ENCODE measurements at regions not wholly inside any gene's neighbourhood (a gene's known extent, or its start where the extent isn't known, plus 50 kb on each side); places are given as distances from the start of the nearest gene placed in this dataset.
"Not testable (repeated sequence)": the region's sequence is repeated elsewhere in the genome, so short reads cannot be mapped to it uniquely, and the experiment has no call there.

- Histone ChIP-seq H3K9me3 (ENCODE audit: control insufficient read depth, low read length) (no peaks in the 10 kb centered on the region), H3K27me3 (replicated peaks; ENCODE audit: control insufficient read depth, insufficient read depth, low read length) (no peaks in the 10 kb centered on the region), H3K9ac (ENCODE audit: low read length) (no peak overlapping the region), H3K4me3 (ENCODE audit: low read length) (no peak overlapping the region), H3K4me1 (ENCODE audit: control insufficient read depth, insufficient read depth, low read length) (peaks cover 12% of the 10 kb centered on the region), H3K36me3 (ENCODE audit: control insufficient read depth, insufficient read depth, low read length, severe bottlenecking) (no peaks in the 10 kb centered on the region)
- DNase-seq (ENCODE audit: low read depth) = peak; percentile 6
Observed at GRCh38 chr7:46071076-46071475, 150.0 kb upstream of the IGFBP3 start.

DNA sequence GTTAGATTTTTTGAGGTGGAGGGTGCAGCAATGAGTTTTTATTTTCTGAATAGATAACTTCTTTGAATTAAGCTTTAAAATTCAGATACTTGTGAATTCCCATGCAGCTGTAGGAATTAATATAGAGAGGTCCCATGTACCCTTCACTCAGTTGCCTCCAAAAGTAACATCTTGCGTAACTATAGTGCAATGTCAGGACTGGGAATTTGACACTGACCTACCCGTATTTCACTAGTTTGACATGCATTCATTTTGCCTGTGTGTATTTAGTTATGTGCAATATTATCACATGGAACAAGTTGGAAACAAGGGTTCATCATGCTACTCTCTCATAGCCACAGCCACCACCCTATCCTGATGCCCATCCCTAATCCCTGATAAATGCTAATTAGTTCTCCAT lies 147.1 kb upstream of the IGFBP3 start:
- Histone ChIP-seq H3K4me3 (ENCODE audit: low read length) (no peak overlapping the region), H3K36me3 (ENCODE audit: control insufficient read depth, insufficient read depth, low read length, severe bottlenecking) (no peaks in the 10 kb centered on the region), H3K9ac (ENCODE audit: low read length) (no peak overlapping the region), H3K27me3 (replicated peaks; ENCODE audit: control insufficient read depth, insufficient read depth, low read length) (no peaks in the 10 kb centered on the region), H3K9me3 (ENCODE audit: control insufficient read depth, low read length) (no peaks in the 10 kb centered on the region), H3K4me1 (ENCODE audit: control insufficient read depth, insufficient read depth, low read length) (peaks cover 11% of the 10 kb centered on the region)
- DNase-seq (ENCODE audit: low read depth) = peak; percentile 34

- Histone ChIP-seq H3K9ac (ENCODE audit: low read length) (peak overlapping the region; percentile 15), H3K36me3 (ENCODE audit: control insufficient read depth, insufficient read depth, low read length, severe bottlenecking) (no peaks in the 10 kb centered on the region), H3K27me3 (replicated peaks; ENCODE audit: control insufficient read depth, insufficient read depth, low read length) (no peaks in the 10 kb centered on the region), H3K4me1 (ENCODE audit: control insufficient read depth, insufficient read depth, low read length) (peaks cover 32% of the 10 kb centered on the region), H3K4me3 (ENCODE audit: low read length) (no peak overlapping the region), H3K9me3 (ENCODE audit: control insufficient read depth, low read length) (no peaks in the 10 kb centered on the region)
- no peak for DNase-seq (ENCODE audit: low read depth)
Observed at GRCh38 chr7:46059308-46060020, 138.4 kb upstream of the IGFBP3 start.

GRCh38 chr7:46058086-46058823 lies 137.2 kb upstream of the IGFBP3 start:
- no peaks in the 10 kb centered on the region for H3K27me3 ChIP-seq (replicated peaks; ENCODE audit: control insufficient read depth, insufficient read depth, low read length)
- H3K36me3 ChIP-seq (ENCODE audit: control insufficient read depth, insufficient read depth, low read length, severe bottlenecking) = no peaks in the 10 kb centered on the region
- peak; percentile 40 for DNase-seq (ENCODE audit: low read depth)
- no peak overlapping the region for H3K4me3 ChIP-seq (ENCODE audit: low read length)
- no peaks in the 10 kb centered on the region for H3K9me3 ChIP-seq (ENCODE audit: control insufficient read depth, low read length)
- no peak overlapping the region for H3K9ac ChIP-seq (ENCODE audit: low read length)
- H3K4me1 ChIP-seq (ENCODE audit: control insufficient read depth, insufficient read depth, low read length) = peaks cover 32% of the 10 kb centered on the region

- Histone ChIP-seq H3K27me3 (replicated peaks; ENCODE audit: control insufficient read depth, insufficient read depth, low read length) (no peaks in the 10 kb centered on the region), H3K9me3 (ENCODE audit: control insufficient read depth, low read length) (no peaks in the 10 kb centered on the region), H3K4me3 (ENCODE audit: low read length) (no peak overlapping the region), H3K9ac (ENCODE audit: low read length) (no peak overlapping the region), H3K4me1 (ENCODE audit: control insufficient read depth, insufficient read depth, low read length) (peaks cover 29% of the 10 kb centered on the region), H3K36me3 (ENCODE audit: control insufficient read depth, insufficient read depth, low read length, severe bottlenecking) (no peaks in the 10 kb centered on the region)
- no peak for DNase-seq (ENCODE audit: low read depth)
Observed at GRCh38 chr7:46054915-46055314, 133.8 kb upstream of the IGFBP3 start.

GRCh38 chr7:46054272-46054671 lies 133.2 kb upstream of the IGFBP3 start:
- Histone ChIP-seq H3K9me3 (ENCODE audit: control insufficient read depth, low read length) (no peaks in the 10 kb centered on the region), H3K9ac (ENCODE audit: low read length) (no peak overlapping the region), H3K4me1 (ENCODE audit: control insufficient read depth, insufficient read depth, low read length) (peaks cover 24% of the 10 kb centered on the region), H3K36me3 (ENCODE audit: control insufficient read depth, insufficient read depth, low read length, severe bottlenecking) (no peaks in the 10 kb centered on the region), H3K27me3 (replicated peaks; ENCODE audit: control insufficient read depth, insufficient read depth, low read length) (no peaks in the 10 kb centered on the region), H3K4me3 (ENCODE audit: low read length) (no peak overlapping the region)
- no peak for DNase-seq (ENCODE audit: low read depth)

- Histone ChIP-seq H3K4me3 (ENCODE audit: low read length) (no peak overlapping the region), H3K4me1 (ENCODE audit: control insufficient read depth, insufficient read depth, low read length) (no peaks in the 10 kb centered on the region), H3K27me3 (replicated peaks; ENCODE audit: control insufficient read depth, insufficient read depth, low read length) (peaks cover 8% of the 10 kb centered on the region), H3K9ac (ENCODE audit: low read length) (no peak overlapping the region), H3K9me3 (ENCODE audit: control insufficient read depth, low read length) (no peaks in the 10 kb centered on the region), H3K36me3 (ENCODE audit: control insufficient read depth, insufficient read depth, low read length, severe bottlenecking) (no peaks in the 10 kb centered on the region)
- no peak for DNase-seq (ENCODE audit: low read depth)
Observed at GRCh38 chr7:46047581-46047980, 126.5 kb upstream of the IGFBP3 start.

GRCh38 chr7:46043338-46043737 lies 122.3 kb upstream of the IGFBP3 start:
- not testable (repeated sequence) for H3K36me3 ChIP-seq (ENCODE audit: control insufficient read depth, insufficient read depth, low read length, severe bottlenecking); H3K27me3 ChIP-seq (replicated peaks; ENCODE audit: control insufficient read depth, insufficient read depth, low read length); DNase-seq (ENCODE audit: low read depth); H3K4me1 ChIP-seq (ENCODE audit: control insufficient read depth, insufficient read depth, low read length); H3K9ac ChIP-seq (ENCODE audit: low read length); H3K9me3 ChIP-seq (ENCODE audit: control insufficient read depth, low read length); H3K4me3 ChIP-seq (ENCODE audit: low read length)

DNA sequence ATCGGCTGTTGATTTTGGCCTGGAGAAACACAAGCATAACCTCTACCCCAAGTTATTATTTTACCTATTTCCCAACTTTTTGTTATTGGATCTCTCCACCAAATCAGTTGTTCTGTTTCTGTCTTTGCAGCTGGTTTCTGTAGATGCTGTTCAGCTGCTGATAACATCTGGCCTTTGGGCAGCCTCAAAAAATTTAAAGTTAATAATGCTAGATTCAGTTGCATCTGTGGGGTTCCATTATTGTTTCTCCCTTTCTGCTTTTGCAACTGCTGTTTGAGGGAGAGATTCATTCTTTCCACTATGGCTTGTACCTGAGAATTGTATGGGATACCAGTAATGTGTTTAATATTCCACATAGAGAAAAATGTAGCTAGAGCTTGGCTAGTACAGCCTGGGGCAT lies 118.7 kb upstream of the IGFBP3 start:
- not testable (repeated sequence) for H3K4me3 ChIP-seq (ENCODE audit: low read length); H3K9ac ChIP-seq (ENCODE audit: low read length); H3K36me3 ChIP-seq (ENCODE audit: control insufficient read depth, insufficient read depth, low read length, severe bottlenecking); H3K9me3 ChIP-seq (ENCODE audit: control insufficient read depth, low read length); H3K4me1 ChIP-seq (ENCODE audit: control insufficient read depth, insufficient read depth, low read length); DNase-seq (ENCODE audit: low read depth); H3K27me3 ChIP-seq (replicated peaks; ENCODE audit: control insufficient read depth, insufficient read depth, low read length)

- H3K36me3 ChIP-seq (ENCODE audit: control insufficient read depth, insufficient read depth, low read length, severe bottlenecking) = no peaks in the 10 kb centered on the region
- no peaks in the 10 kb centered on the region for H3K9me3 ChIP-seq (ENCODE audit: control insufficient read depth, low read length)
- peak overlapping the region; percentile 3 for H3K4me3 ChIP-seq (ENCODE audit: low read length)
- DNase-seq (ENCODE audit: low read depth) = no peak
- no peaks in the 10 kb centered on the region for H3K27me3 ChIP-seq (replicated peaks; ENCODE audit: control insufficient read depth, insufficient read depth, low read length)
- H3K9ac ChIP-seq (ENCODE audit: low read length) = peak overlapping the region; percentile 13
- peaks cover 26% of the 10 kb centered on the region for H3K4me1 ChIP-seq (ENCODE audit: control insufficient read depth, insufficient read depth, low read length)
Observed at GRCh38 chr7:46035166-46035565, 114.1 kb upstream of the IGFBP3 start.

DNA sequence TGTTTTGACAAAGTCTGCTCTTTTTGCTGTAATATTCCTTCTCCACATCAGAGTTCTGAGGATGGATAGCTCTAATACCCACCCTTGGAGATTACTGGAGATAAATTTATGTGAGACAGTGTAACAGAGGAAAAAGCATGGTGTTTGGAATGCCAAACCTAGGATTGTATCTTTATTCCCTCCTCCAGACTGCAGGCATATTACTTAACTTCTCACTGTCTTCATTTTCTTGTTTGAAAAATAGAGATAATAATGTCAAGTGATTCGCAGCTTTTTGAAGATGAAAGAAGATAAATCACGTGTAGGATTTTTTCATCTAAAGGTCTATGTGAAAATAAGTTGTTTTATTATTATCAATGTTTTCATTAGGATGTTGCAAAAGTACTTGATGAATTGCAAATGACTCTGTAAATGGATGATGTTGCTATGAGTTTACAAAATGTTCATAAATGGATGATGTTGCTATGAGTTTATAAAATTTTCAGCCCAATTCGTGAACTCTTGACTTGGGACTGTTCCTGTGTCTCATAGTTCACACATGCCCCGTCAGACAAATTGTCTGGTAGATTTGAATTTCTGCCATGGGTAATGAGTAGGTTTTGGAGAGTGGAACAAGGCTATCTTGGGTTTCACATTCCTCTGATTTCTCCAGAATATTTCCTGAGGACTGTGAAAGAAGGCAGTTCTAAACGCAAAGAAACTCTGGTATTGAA lies 113.1 kb upstream of the IGFBP3 start:
- Histone ChIP-seq H3K4me3 (ENCODE audit: low read length) (no peak overlapping the region), H3K9me3 (ENCODE audit: control insufficient read depth, low read length) (no peaks in the 10 kb centered on the region), H3K27me3 (replicated peaks; ENCODE audit: control insufficient read depth, insufficient read depth, low read length) (no peaks in the 10 kb centered on the region), H3K4me1 (ENCODE audit: control insufficient read depth, insufficient read depth, low read length) (peaks cover 26% of the 10 kb centered on the region), H3K36me3 (ENCODE audit: control insufficient read depth, insufficient read depth, low read length, severe bottlenecking) (no peaks in the 10 kb centered on the region), H3K9ac (ENCODE audit: low read length) (peak overlapping the region; percentile 6)
- DNase-seq (ENCODE audit: low read depth) = peak; percentile 66
